DND-41 (cell line): ENCODE measurements at regions not wholly inside any gene's neighbourhood (a gene's known extent, or its start where the extent isn't known, plus 50 kb on each side); places are given as distances from the start of the nearest gene placed in this dataset.

Experiments
- ATAC-seq: fragments of 200-7000 bp; cut with Tn5 transposase; 3 replicates; pipeline ENCODE4 v1.9.1; 2021; ENCODE audit warnings: low read depth; ENCODE audit not compliant: insufficient read depth
- DNase-seq: peaks from one replicate; pipeline ENCODE4 v3.0.0-alpha.2; 2020
- H2AFZ ChIP-seq: 2 replicates; pipeline ENCODE4 v1.6.0; 2012; ENCODE audit warnings: low read depth, low read length
- H3K27ac ChIP-seq: 2 replicates; pipeline ENCODE4 v1.5.1; 2012; ENCODE audit warnings: low read length, inconsistent platforms
- H3K27me3 ChIP-seq: fragments of 200-600 bp; sonication (generic); 2 replicates; pipeline ENCODE4 v1.6.0; 2012; ENCODE audit warnings: low read length, mild to moderate bottlenecking, inconsistent platforms; ENCODE audit not compliant: insufficient read depth, poor library complexity
- H3K36me3 ChIP-seq: 2 replicates; pipeline ENCODE4 v1.5.1; 2012; ENCODE audit warnings: low read length, inconsistent platforms; ENCODE audit not compliant: insufficient read depth
- H3K4me1 ChIP-seq: 2 replicates; pipeline ENCODE4 v1.5.1; 2012; ENCODE audit warnings: mild to moderate bottlenecking, low read length; ENCODE audit not compliant: insufficient read depth
- H3K4me2 ChIP-seq: 2 replicates; pipeline ENCODE4 v1.6.0; 2012; ENCODE audit warnings: mild to moderate bottlenecking, moderate library complexity, low read length, inconsistent platforms; ENCODE audit not compliant: insufficient read depth
- H3K4me3 ChIP-seq, 2 experiments: fragments of 200-600 bp in 1 of 2; shearing (Covaris generic) in 1 of 2; 2 replicates each; pipeline ENCODE4 v1.5.1; 2012 to 2016; ENCODE audit warnings: inconsistent platforms in 2 of 2, low read length in 2 of 2, mild to moderate bottlenecking in 2 of 2, low read depth in 1 of 2, moderate library complexity in 1 of 2
- H3K79me2 ChIP-seq: 2 replicates; pipeline ENCODE4 v1.6.0; 2012; ENCODE audit warnings: low read length, inconsistent platforms; ENCODE audit not compliant: insufficient read depth
- H3K9ac ChIP-seq: 2 replicates; pipeline ENCODE4 v1.6.0; 2012; ENCODE audit warnings: low read depth, mild to moderate bottlenecking, inconsistent platforms, low read length, moderate library complexity
- H3K9me3 ChIP-seq: 2 replicates; pipeline ENCODE4 v1.5.1; 2012; ENCODE audit warnings: low read length, moderate library complexity, mild to moderate bottlenecking, inconsistent platforms; ENCODE audit not compliant: insufficient read depth, severe bottlenecking
- H4K20me1 ChIP-seq: 2 replicates; pipeline ENCODE4 v1.6.0; 2012; ENCODE audit warnings: low read length; ENCODE audit not compliant: insufficient read depth
- EZH2 ChIP-seq: IDR thresholded peaks from 3 replicates; pipeline ENCODE4 v1.6.1; 2012; ENCODE audit warnings: borderline replicate concordance, low read depth, mild to moderate bottlenecking, moderate library complexity, low read length, inconsistent platforms; ENCODE audit not compliant: severe bottlenecking
- TF ChIP-seq, protein P1 (sequence below): IDR thresholded peaks from 2 replicates; pipeline ENCODE4 v1.5.1; 2012; ENCODE audit warnings: borderline replicate concordance, low read length, moderate library complexity, mild to moderate bottlenecking; ENCODE audit not compliant: poor library complexity, severe bottlenecking; ENCODE audit errors: extremely low read depth

DNA sequence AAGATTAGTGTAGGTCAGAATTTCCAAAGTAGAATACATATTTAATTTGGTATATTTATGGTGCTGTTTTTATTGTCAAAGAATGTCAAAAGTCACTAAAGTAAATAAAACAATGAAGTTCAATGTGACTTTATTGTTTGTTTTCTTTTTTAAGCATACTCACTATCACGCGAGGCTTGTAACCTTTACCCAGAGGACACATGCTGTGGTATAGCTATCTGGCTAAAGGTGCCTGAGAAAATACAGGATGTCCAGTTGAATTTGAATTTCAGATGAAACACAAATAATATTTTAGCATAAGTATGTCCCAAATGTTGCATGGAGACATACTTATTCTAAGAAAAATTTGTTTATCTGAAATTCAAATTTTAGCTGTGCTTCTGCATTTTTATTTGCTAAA is 103.3 kb upstream of the KLF7 start:
- TF ChIP-seq, protein P1, sequence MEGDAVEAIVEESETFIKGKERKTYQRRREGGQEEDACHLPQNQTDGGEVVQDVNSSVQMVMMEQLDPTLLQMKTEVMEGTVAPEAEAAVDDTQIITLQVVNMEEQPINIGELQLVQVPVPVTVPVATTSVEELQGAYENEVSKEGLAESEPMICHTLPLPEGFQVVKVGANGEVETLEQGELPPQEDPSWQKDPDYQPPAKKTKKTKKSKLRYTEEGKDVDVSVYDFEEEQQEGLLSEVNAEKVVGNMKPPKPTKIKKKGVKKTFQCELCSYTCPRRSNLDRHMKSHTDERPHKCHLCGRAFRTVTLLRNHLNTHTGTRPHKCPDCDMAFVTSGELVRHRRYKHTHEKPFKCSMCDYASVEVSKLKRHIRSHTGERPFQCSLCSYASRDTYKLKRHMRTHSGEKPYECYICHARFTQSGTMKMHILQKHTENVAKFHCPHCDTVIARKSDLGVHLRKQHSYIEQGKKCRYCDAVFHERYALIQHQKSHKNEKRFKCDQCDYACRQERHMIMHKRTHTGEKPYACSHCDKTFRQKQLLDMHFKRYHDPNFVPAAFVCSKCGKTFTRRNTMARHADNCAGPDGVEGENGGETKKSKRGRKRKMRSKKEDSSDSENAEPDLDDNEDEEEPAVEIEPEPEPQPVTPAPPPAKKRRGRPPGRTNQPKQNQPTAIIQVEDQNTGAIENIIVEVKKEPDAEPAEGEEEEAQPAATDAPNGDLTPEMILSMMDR, result no peak
- TF ChIP-seq EZH2, result no peak
- no peak overlapping the region for H3K4me3 ChIP-seq
- H3K9ac ChIP-seq, result no peak overlapping the region
- no peak for ATAC-seq
- no peaks in the 10 kb centered on the region for H3K9me3 ChIP-seq
- no peaks in the 10 kb centered on the region for H3K79me2 ChIP-seq
- no peak overlapping the region for H3K4me2 ChIP-seq
- no peaks in the 10 kb centered on the region for H3K27me3 ChIP-seq
- H3K4me1 ChIP-seq, result no peaks in the 10 kb centered on the region
- H2AFZ ChIP-seq, result no peak overlapping the region
- H3K27ac ChIP-seq, result no peak overlapping the region
- H3K36me3 ChIP-seq, result no peaks in the 10 kb centered on the region
- H4K20me1 ChIP-seq, result no peaks in the 10 kb centered on the region
- no peak for DNase-seq

DNA sequence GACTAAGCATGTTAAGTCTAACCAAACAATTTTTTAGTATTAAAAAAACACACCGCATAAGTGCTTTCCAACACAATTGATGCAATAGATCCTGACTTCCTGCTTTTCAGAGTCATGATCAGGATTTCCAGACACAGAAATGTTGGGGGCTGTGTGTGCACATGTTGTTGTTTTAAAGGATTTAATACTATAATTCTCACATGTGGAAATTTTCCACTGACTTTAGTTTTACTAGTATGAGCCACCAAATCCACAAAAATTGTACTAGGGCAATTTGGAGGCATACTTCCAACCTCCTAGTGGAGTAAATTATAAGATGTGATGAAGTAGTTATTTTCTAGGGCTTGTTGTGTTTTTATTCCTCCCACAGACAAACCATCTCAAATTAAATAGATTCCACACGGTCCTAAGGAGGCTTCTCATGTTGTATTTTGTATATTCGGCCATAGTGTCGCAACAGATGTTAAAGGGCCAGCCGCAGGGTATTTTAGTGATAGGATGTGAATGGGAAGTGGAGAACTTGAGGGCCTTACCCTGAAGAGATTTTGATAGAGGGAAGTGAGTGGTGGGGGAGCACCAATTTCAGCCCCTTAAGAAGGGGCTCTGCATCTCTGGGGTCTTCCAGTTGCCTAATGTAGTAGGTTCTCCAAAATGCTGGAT is 108.9 kb upstream of the KLF7 start:
- no peak overlapping the region for H2AFZ ChIP-seq
- TF ChIP-seq, protein P1, result no peak
- no peak for TF ChIP-seq EZH2
- no peak overlapping the region for H3K27ac ChIP-seq
- no peaks in the 10 kb centered on the region for H4K20me1 ChIP-seq
- H3K36me3 ChIP-seq, result no peaks in the 10 kb centered on the region
- no peak overlapping the region for H3K4me2 ChIP-seq
- no peaks in the 10 kb centered on the region for H3K4me1 ChIP-seq
- no peak for DNase-seq
- H3K9ac ChIP-seq, result no peak overlapping the region
- no peak overlapping the region for H3K4me3 ChIP-seq
- H3K27me3 ChIP-seq, result no peaks in the 10 kb centered on the region
- ATAC-seq, result no peak
- H3K79me2 ChIP-seq, result no peaks in the 10 kb centered on the region
- H3K9me3 ChIP-seq, result no peaks in the 10 kb centered on the region

DNA sequence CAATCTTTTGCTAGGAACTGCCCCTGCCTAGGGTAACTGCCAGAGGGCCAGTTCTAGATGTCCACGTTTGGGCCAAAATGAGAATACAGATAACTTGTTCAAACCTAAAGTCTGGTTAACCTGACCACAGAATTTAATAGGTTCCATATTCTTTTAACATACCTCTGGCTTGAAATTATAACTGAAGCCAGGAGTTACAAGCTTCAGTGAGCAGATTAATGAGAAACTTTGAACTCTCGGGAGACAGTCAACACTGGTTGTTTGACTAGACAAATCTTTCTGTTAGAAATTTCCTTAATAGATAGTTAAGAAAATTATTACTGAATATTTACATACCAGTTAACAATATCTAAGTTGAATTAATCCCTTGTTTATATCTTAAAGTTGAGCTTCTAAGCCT is 110.0 kb upstream of the KLF7 start:
- no peak overlapping the region for H2AFZ ChIP-seq
- no peak for TF ChIP-seq EZH2
- H3K4me3 ChIP-seq, result no peak overlapping the region
- H3K79me2 ChIP-seq, result no peaks in the 10 kb centered on the region
- no peaks in the 10 kb centered on the region for H3K36me3 ChIP-seq
- H3K4me1 ChIP-seq, result no peaks in the 10 kb centered on the region
- ATAC-seq (no peak), DNase-seq (no peak)
- no peak overlapping the region for H3K27ac ChIP-seq
- no peaks in the 10 kb centered on the region for H3K27me3 ChIP-seq
- no peaks in the 10 kb centered on the region for H4K20me1 ChIP-seq
- no peaks in the 10 kb centered on the region for H3K9me3 ChIP-seq
- H3K4me2 ChIP-seq, result no peak overlapping the region
- H3K9ac ChIP-seq, result no peak overlapping the region

DNA sequence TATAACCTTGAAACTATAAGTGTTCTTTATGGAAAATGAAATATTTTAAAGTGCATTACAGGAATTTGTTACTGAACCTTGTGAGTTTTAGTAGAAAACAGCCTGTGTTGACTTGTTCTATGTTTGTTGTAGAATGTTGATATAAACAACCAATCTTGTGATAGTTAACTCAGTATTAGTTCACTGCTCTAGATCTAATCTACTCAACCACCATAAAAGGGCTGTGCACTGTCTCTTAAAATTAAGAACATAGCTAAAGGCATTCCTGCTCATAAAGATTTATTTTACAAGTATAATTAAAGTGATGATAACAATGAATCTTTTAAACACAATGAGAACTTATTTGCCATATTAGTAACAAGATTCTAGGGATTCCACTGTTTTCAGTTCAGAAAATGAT is 110.5 kb upstream of the KLF7 start:
- no peak for TF ChIP-seq EZH2
- TF ChIP-seq, protein P1, result no peak
- Histone ChIP-seq H3K4me2 (no peak overlapping the region), H3K9me3 (no peaks in the 10 kb centered on the region), H2AFZ (no peak overlapping the region), H3K4me3 (no peak overlapping the region), H4K20me1 (no peaks in the 10 kb centered on the region), H3K4me1 (no peaks in the 10 kb centered on the region), H3K27me3 (no peaks in the 10 kb centered on the region), H3K79me2 (no peaks in the 10 kb centered on the region), H3K9ac (no peak overlapping the region), H3K27ac (no peak overlapping the region), H3K36me3 (no peaks in the 10 kb centered on the region)
- no peak for ATAC-seq
- DNase-seq, result no peak
